HCT116 (cell line): ENCODE measurements at regions not wholly inside any gene's neighbourhood (a gene's known extent, or its start where the extent isn't known, plus 50 kb on each side); places are given as distances from the start of the nearest gene placed in this dataset.

ENCODE experiments used
- ATAC-seq: fragments of 200-7000 bp; cut with Tn5 transposase; 2 replicates; pipeline ENCODE4 v1.9.1; 2020; ENCODE audit warnings: mild to moderate bottlenecking, moderate library complexity
- BruUV-seq: library from RNA; stranded (reverse); fragments of 400-500 nt; replicated peaks from 2 replicates; lab custom pipeline; 2021; lab: Mats Ljungman, UMichigan
- CTCF ChIA-PET: fragments of 300-600 bp; sonication (Branson Sonifier 250); formaldehyde crosslinking; loops from one replicate; lab custom pipeline; 2021; ENCODE audit warnings: antibody characterized with exemption; lab: Charles Lee
- POLR2A ChIA-PET: fragments of 300-600, 350-600 bp; sonication (Branson Sonifier 250); formaldehyde crosslinking; loops from one replicate; lab custom pipeline; 2021; ENCODE audit warnings: antibody characterized with exemption; lab: Charles Lee
- RAD21 ChIA-PET, 2 experiments: fragments of 300-600 bp; sonication (Branson Sonifier 250); formaldehyde crosslinking; loops; one replicate each; lab custom pipeline; 2023; ENCODE audit warnings: low total read pairs in 2 of 2; ENCODE audit not compliant: uncharacterized antibody in 2 of 2, unreplicated experiment in 2 of 2, low non-redundant PET in 1 of 2; lab: Charles Lee
- DNase-seq: peaks from one replicate; pipeline ENCODE4 v3.0.0-alpha.2; 2010; ENCODE audit warnings: low read depth, low spot score
- H2AFZ ChIP-seq: fragments of 200-600 bp; shearing (Covaris generic), sonication (generic); 2 replicates; pipeline ENCODE4 v1.6.1; 2017; ENCODE audit warnings: low read depth, mixed run types, mixed read lengths, antibody characterized with exemption, low read length; ENCODE audit not compliant: poor library complexity, severe bottlenecking
- H3K27ac ChIP-seq: 2 replicates; pipeline ENCODE4 v1.5.1; 2012; ENCODE audit warnings: low read depth, low read length
- H3K27me3 ChIP-seq: fragments of 200-600 bp; sonication (generic); 2 replicates; pipeline ENCODE4 v1.6.1; 2016; ENCODE audit warnings: mixed run types, low read length, mixed read lengths; ENCODE audit not compliant: insufficient read depth
- H3K36me3 ChIP-seq, 2 experiments: fragments of 200-500 bp in 1 of 2; fragments of 200-600 bp in 1 of 2; sonication (Bioruptor generic) in 1 of 2; sonication (generic) in 1 of 2; 2 replicates each; pipeline versions ENCODE4 v1.5.1 to v1.6.1; 2014 to 2016; ENCODE audit warnings: low read length in 2 of 2, inconsistent platforms in 1 of 2, mixed read lengths in 1 of 2, mixed run types in 1 of 2; ENCODE audit not compliant: insufficient read depth in 2 of 2, control insufficient read depth in 1 of 2
- H3K4me1 ChIP-seq, 2 experiments: fragments of 200-600 bp in 1 of 2; sonication (generic) in 1 of 2; 2 replicates each; pipeline versions ENCODE4 v1.5.1 to v1.6.1; 2012 to 2017; ENCODE audit warnings: low read length in 2 of 2, inconsistent platforms in 1 of 2, mild to moderate bottlenecking in 1 of 2, mixed read lengths in 1 of 2, mixed run types in 1 of 2, moderate library complexity in 1 of 2; ENCODE audit not compliant: insufficient read depth in 2 of 2, control insufficient read depth in 1 of 2
- H3K4me2 ChIP-seq: fragments of 200-600 bp; sonication (generic); 2 replicates; pipeline ENCODE4 v1.6.1; 2017; ENCODE audit warnings: mixed run types, low read length, mixed read lengths
- H3K4me3 ChIP-seq, 2 experiments: fragments of 200-600 bp in 1 of 2; sonication (generic) in 1 of 2; replicated peaks in 1 of 2; 2 replicates each; pipeline ENCODE4 v1.5.1; 2011 to 2016; ENCODE audit warnings: low read length in 2 of 2, control low read depth in 1 of 2, low read depth in 1 of 2, mild to moderate bottlenecking in 1 of 2, mixed read lengths in 1 of 2, mixed run types in 1 of 2
- H3K79me2 ChIP-seq: fragments of 200-600 bp; sonication (generic); 2 replicates; pipeline ENCODE4 v1.6.1; 2017; ENCODE audit warnings: mild to moderate bottlenecking, mixed run types, low read length, moderate library complexity, mixed read lengths; ENCODE audit not compliant: insufficient read depth
- H3K9ac ChIP-seq: fragments of 200-600 bp; sonication (generic); 2 replicates; pipeline ENCODE4 v1.6.1; 2016; ENCODE audit warnings: low read length, mixed read lengths
- H3K9me2 ChIP-seq: fragments of 200-600 bp; sonication (generic), shearing (Covaris generic); 2 replicates; pipeline ENCODE4 v1.6.1; 2017; ENCODE audit warnings: mixed run types, mild to moderate bottlenecking, moderate library complexity; ENCODE audit not compliant: insufficient read depth
- H3K9me3 ChIP-seq, 2 experiments: fragments of 200-500 bp in 1 of 2; fragments of 200-600 bp in 1 of 2; sonication (Bioruptor generic) in 1 of 2; sonication (generic) in 1 of 2; 2 replicates each; pipeline ENCODE4 v1.6.1; 2014 to 2017; ENCODE audit warnings: low read length in 2 of 2, mixed read lengths in 2 of 2, inconsistent platforms in 1 of 2, low read depth in 1 of 2, mild to moderate bottlenecking in 1 of 2, mixed run types in 1 of 2, moderate library complexity in 1 of 2; ENCODE audit not compliant: control insufficient read depth in 1 of 2, insufficient read depth in 1 of 2
- H4K20me1 ChIP-seq: fragments of 200-600 bp; sonication (generic), shearing (Covaris generic); 2 replicates; pipeline ENCODE4 v1.6.1; 2017; ENCODE audit warnings: mixed run types, mild to moderate bottlenecking, moderate library complexity; ENCODE audit not compliant: insufficient read depth
- CBX3 ChIP-seq: IDR thresholded peaks from 2 replicates; pipeline ENCODE4 v1.6.1; 2012; ENCODE audit warnings: low read depth
- EGR1 ChIP-seq: IDR thresholded peaks from 2 replicates; pipeline ENCODE4 v1.6.1; 2012; ENCODE audit warnings: low read depth
- ELF1 ChIP-seq: IDR thresholded peaks from 2 replicates; pipeline ENCODE4 v1.6.1; 2012; ENCODE audit warnings: low read depth, borderline replicate concordance
- EZH2 ChIP-seq: fragments of 200-600 bp; sonication (generic); IDR thresholded peaks from 2 replicates; pipeline ENCODE4 v1.6.1; 2017; ENCODE audit warnings: antibody characterized with exemption, mixed run types
- EZH2phosphoT487 ChIP-seq: fragments of 200-600 bp; IDR thresholded peaks from 2 replicates; pipeline ENCODE4 v1.6.1; 2018; ENCODE audit warnings: antibody characterized with exemption, borderline replicate concordance
- FOSL1 ChIP-seq: IDR thresholded peaks from 2 replicates; pipeline ENCODE4 v1.6.1; 2012; ENCODE audit warnings: low read depth
- JUND ChIP-seq: IDR thresholded peaks from 2 replicates; pipeline ENCODE4 v1.6.1; 2012
- POLR2A ChIP-seq: IDR thresholded peaks from 2 replicates; pipeline ENCODE4 v1.7.0; 2011; ENCODE audit warnings: borderline replicate concordance; ENCODE audit not compliant: insufficient read depth, insufficient read length; ENCODE audit errors: extremely low read depth
- POLR2AphosphoS5 ChIP-seq: IDR thresholded peaks from 2 replicates; pipeline ENCODE4 v1.6.1; 2011; ENCODE audit warnings: mild to moderate bottlenecking, low read depth, low read length, moderate library complexity
- RAD21 ChIP-seq: IDR thresholded peaks from 2 replicates; pipeline ENCODE4 v1.6.1; 2012; ENCODE audit warnings: low read depth, mild to moderate bottlenecking
- SIN3A ChIP-seq: IDR thresholded peaks from 2 replicates; pipeline ENCODE4 v1.6.1; 2012; ENCODE audit warnings: low read depth
- SP1 ChIP-seq: IDR thresholded peaks from 2 replicates; pipeline ENCODE4 v1.6.1; 2012; ENCODE audit warnings: low read depth
- SRF ChIP-seq: IDR thresholded peaks from 2 replicates; pipeline ENCODE4 v1.6.1; 2012; ENCODE audit warnings: low read depth
- TCF7L2 ChIP-seq: IDR thresholded peaks from 2 replicates; pipeline ENCODE4 v1.7.0; 2011; ENCODE audit warnings: borderline replicate concordance, inconsistent platforms; ENCODE audit not compliant: insufficient read depth, insufficient read length; ENCODE audit errors: extremely low read depth
- YY1 ChIP-seq: IDR thresholded peaks from 2 replicates; pipeline ENCODE4 v1.6.1; 2011; ENCODE audit warnings: low read length, low read depth, moderate library complexity, mild to moderate bottlenecking; ENCODE audit not compliant: insufficient replicate concordance; ENCODE audit errors: extremely low read depth
- ZFX ChIP-seq: fragments of 450-650 bp; IDR thresholded peaks from 2 replicates; pipeline ENCODE4 v1.6.1; 2017
- ZNF274 ChIP-seq: fragments of 200-500 bp; sonication (Bioruptor generic); IDR thresholded peaks from 2 replicates; pipeline ENCODE4 v1.6.1; 2014; ENCODE audit warnings: mild to moderate bottlenecking, low read depth, low read length, inconsistent platforms
- intact Hi-C: fragments of 100-400 bp; cut with micrococcal nuclease; formaldehyde crosslinking; loops from 2 replicates; pipeline ENCODE4 v1.10.0; 2022
- TF ChIP-seq, protein P1 (sequence below): IDR thresholded peaks from 2 replicates; pipeline ENCODE4 v1.6.1; 2011; ENCODE audit warnings: mild to moderate bottlenecking, low read length, moderate library complexity; ENCODE audit not compliant: insufficient replicate concordance; ENCODE audit errors: extremely low read depth
- TF ChIP-seq, protein P2 (sequence below): IDR thresholded peaks from 2 replicates; pipeline ENCODE4 v1.6.1; 2012
- TF ChIP-seq, protein P3 (sequence below): IDR thresholded peaks from 2 replicates; pipeline ENCODE4 v1.6.1; 2012; ENCODE audit warnings: low read depth

DNA sequence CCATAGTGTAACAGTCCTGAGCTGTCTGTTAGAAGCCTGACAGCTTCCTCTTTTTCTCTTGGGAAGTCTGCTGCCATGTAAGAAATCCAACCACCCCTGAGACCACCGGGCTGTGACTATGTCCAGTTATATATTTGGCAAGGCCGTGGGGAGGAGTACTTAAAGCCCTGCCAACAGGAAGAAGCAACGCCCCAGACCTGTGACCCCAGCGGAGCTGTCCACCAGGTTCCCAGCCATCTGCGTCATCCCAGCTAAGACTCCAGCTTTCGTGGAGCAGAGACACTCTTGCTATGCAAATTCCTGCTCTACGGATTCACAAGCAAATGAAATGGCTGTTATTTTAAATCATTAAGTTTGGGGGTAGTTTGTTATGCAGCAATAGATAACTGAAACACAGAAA lies 417.3 kb downstream of the TLE4 start:
- ChIA-PET CTCF (no interaction called here), POLR2A (no interaction called here)
- no peak overlapping the region for H3K4me2 ChIP-seq

More for the DNA sequence above, 417.3 kb downstream of the TLE4 start:
- BruUV-seq, result no TSS peak
- no peaks in the 10 kb centered on the region for H3K9me2 ChIP-seq
- peaks cover 8 to 42% of the 10 kb centered on the region in 2 experiments; a peak in 2 of 4 replicates for H3K9me3 ChIP-seq
- intact Hi-C loops, result no loop called here
- no peak overlapping the region for H3K9ac ChIP-seq
- H3K27me3 ChIP-seq, result no peaks in the 10 kb centered on the region
- H2AFZ ChIP-seq, result no peak overlapping the region
- RAD21 ChIA-PET, result no interaction called here
- H3K79me2 ChIP-seq, result no peaks in the 10 kb centered on the region
- H3K4me3 ChIP-seq, result no peak overlapping the region
- no peak for ATAC-seq
- H4K20me1 ChIP-seq, result no peaks in the 10 kb centered on the region
- H3K36me3 ChIP-seq, result no peaks in the 10 kb centered on the region
- H3K27ac ChIP-seq, result no peak overlapping the region
- H3K4me1 ChIP-seq, result no peaks in the 10 kb centered on the region
- no peak for DNase-seq
- no peak for TF ChIP-seq FOSL1
- no peak for TF ChIP-seq POLR2A
- TF ChIP-seq CBX3, result no peak
- no peak for TF ChIP-seq EZH2
- no peak for TF ChIP-seq ZNF274
- no peak for TF ChIP-seq SP1
- TF ChIP-seq, protein P1, sequence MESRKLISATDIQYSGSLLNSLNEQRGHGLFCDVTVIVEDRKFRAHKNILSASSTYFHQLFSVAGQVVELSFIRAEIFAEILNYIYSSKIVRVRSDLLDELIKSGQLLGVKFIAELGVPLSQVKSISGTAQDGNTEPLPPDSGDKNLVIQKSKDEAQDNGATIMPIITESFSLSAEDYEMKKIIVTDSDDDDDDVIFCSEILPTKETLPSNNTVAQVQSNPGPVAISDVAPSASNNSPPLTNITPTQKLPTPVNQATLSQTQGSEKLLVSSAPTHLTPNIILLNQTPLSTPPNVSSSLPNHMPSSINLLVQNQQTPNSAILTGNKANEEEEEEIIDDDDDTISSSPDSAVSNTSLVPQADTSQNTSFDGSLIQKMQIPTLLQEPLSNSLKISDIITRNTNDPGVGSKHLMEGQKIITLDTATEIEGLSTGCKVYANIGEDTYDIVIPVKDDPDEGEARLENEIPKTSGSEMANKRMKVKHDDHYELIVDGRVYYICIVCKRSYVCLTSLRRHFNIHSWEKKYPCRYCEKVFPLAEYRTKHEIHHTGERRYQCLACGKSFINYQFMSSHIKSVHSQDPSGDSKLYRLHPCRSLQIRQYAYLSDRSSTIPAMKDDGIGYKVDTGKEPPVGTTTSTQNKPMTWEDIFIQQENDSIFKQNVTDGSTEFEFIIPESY, result no peak
- TF ChIP-seq RAD21, result no peak
- TF ChIP-seq, protein P2, sequence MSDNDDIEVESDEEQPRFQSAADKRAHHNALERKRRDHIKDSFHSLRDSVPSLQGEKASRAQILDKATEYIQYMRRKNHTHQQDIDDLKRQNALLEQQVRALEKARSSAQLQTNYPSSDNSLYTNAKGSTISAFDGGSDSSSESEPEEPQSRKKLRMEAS, result no peak
- no peak for TF ChIP-seq EZH2phosphoT487
- TF ChIP-seq SRF, result no peak
- TF ChIP-seq SIN3A, result no peak
- TF ChIP-seq POLR2AphosphoS5, result no peak
- no peak for TF ChIP-seq EGR1
- TF ChIP-seq ELF1, result no peak
- TF ChIP-seq ZFX, result no peak
- TF ChIP-seq, protein P3, sequence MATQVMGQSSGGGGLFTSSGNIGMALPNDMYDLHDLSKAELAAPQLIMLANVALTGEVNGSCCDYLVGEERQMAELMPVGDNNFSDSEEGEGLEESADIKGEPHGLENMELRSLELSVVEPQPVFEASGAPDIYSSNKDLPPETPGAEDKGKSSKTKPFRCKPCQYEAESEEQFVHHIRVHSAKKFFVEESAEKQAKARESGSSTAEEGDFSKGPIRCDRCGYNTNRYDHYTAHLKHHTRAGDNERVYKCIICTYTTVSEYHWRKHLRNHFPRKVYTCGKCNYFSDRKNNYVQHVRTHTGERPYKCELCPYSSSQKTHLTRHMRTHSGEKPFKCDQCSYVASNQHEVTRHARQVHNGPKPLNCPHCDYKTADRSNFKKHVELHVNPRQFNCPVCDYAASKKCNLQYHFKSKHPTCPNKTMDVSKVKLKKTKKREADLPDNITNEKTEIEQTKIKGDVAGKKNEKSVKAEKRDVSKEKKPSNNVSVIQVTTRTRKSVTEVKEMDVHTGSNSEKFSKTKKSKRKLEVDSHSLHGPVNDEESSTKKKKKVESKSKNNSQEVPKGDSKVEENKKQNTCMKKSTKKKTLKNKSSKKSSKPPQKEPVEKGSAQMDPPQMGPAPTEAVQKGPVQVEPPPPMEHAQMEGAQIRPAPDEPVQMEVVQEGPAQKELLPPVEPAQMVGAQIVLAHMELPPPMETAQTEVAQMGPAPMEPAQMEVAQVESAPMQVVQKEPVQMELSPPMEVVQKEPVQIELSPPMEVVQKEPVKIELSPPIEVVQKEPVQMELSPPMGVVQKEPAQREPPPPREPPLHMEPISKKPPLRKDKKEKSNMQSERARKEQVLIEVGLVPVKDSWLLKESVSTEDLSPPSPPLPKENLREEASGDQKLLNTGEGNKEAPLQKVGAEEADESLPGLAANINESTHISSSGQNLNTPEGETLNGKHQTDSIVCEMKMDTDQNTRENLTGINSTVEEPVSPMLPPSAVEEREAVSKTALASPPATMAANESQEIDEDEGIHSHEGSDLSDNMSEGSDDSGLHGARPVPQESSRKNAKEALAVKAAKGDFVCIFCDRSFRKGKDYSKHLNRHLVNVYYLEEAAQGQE, result no peak
- no peak for TF ChIP-seq JUND
- TF ChIP-seq TCF7L2, result no peak
- no peak for TF ChIP-seq YY1
